Kidney (tissue), 13 donors: ENCODE measurements at regions not wholly inside any gene's neighbourhood (a gene's known extent, or its start where the extent isn't known, plus 50 kb on each side); places are given as distances from the start of the nearest gene placed in this dataset.

Experiments used
- DNase-seq, 5 donors: peaks; one replicate each; pipeline ENCODE4 v3.0.0-alpha.2; 2013 to 2020
- FAIRE-seq: peaks from 2 replicates; lab custom pipeline; 2012; peaks lifted over from hg19 to GRCh38; lab: Jason Lieb, UNC
- H3K27ac ChIP-seq, 2 donors: one replicate each; pipeline ENCODE4 v1.7.0; 2013; ENCODE audit warnings: low read depth in 2 of 2, low read length in 2 of 2, inconsistent platforms in 1 of 2
- H3K27me3 ChIP-seq: one replicate; pipeline ENCODE4 v1.7.1; 2013; ENCODE audit warnings: low read length, inconsistent platforms; ENCODE audit not compliant: control insufficient read depth, insufficient read depth
- H3K36me3 ChIP-seq, 3 donors: one replicate each; pipeline versions ENCODE4 v1.7.0 to v1.7.1; 2013; ENCODE audit warnings: low read length in 3 of 3, control low read depth in 1 of 3, inconsistent platforms in 1 of 3; ENCODE audit not compliant: insufficient read depth in 3 of 3, control insufficient read depth in 2 of 3
- H3K4me1 ChIP-seq, 3 donors: one replicate each; pipeline versions ENCODE4 v1.7.0 to v1.7.1; 2013; ENCODE audit warnings: low read length in 3 of 3, inconsistent platforms in 1 of 3, low read depth in 1 of 3; ENCODE audit not compliant: control insufficient read depth in 2 of 3, insufficient read depth in 2 of 3
- H3K4me3 ChIP-seq, 3 donors: one replicate each; pipeline versions ENCODE4 v1.7.0 to v1.8.1; 2013; ENCODE audit warnings: low read length in 3 of 3, control low read depth in 1 of 3, inconsistent platforms in 1 of 3
- H3K9ac ChIP-seq, 3 donors: one replicate each; pipeline versions ENCODE4 v1.7.0 to v1.7.1; 2013; ENCODE audit warnings: low read length in 3 of 3, control low read depth in 1 of 3, inconsistent platforms in 1 of 3
- H3K9me3 ChIP-seq, 3 donors: one replicate each; pipeline versions ENCODE4 v1.7.0 to v1.7.1; 2013; ENCODE audit warnings: low read length in 3 of 3, control low read depth in 1 of 3, inconsistent platforms in 1 of 3; ENCODE audit not compliant: control insufficient read depth in 2 of 3, insufficient read depth in 1 of 3
- CTCF ChIP-seq: IDR thresholded peaks from 3 replicates; pipeline ENCODE4 v1.5.1; 2012; ENCODE audit warnings: mild to moderate bottlenecking, moderate library complexity, borderline replicate concordance; ENCODE audit not compliant: insufficient read depth; ENCODE audit errors: extremely low read depth
- intact Hi-C: fragments of 100-400 bp; cut with DNase I; formaldehyde crosslinking; loops from one replicate; pipeline ENCODE4 v1.11.1; 2022
- donor health status: control.
- donor health status: control.
- donor health status: control.
- donor health status: control.
- donor health status: control.
- donor health status: DM: yes; HTN: yes; CAD: no.
- donor health status: Normal renal cell carcinoma (clear cell type).

- no peak for FAIRE-seq
- intact Hi-C loops: no loop called here
- no peak for TF ChIP-seq CTCF
Observed at GRCh38 chr2:177342736-177343135, 49.8 kb upstream of the AGPS start.

More at GRCh38 chr2:177342736-177343135, 49.8 kb upstream of the AGPS start:
- Histone ChIP-seq H3K27me3 (no peaks in the 10 kb centered on the region), H3K4me3 (no peak overlapping the region), H3K36me3 (no peaks in the 10 kb centered on the region), H3K4me1 (no peaks in the 10 kb centered on the region), H3K9ac (no peak overlapping the region), H3K27ac (no peak overlapping the region), H3K9me3 (no peaks in the 10 kb centered on the region)
- no peak for DNase-seq
